Thyroid gland (tissue), 4 donors: ENCODE measurements at regions not wholly inside any gene's neighbourhood (a gene's known extent, or its start where the extent isn't known, plus 50 kb on each side); places are given as distances from the start of the nearest gene placed in this dataset.

Source experiments
- DNase-seq, 2 donors: peaks; one replicate each; pipeline ENCODE4 v3.0.0-alpha.2; 2019
- H3K27ac ChIP-seq, 3 donors: fragments of 200-600 bp; sonication (generic); 1 replicate in 2 of 3; 2 replicates in 1 of 3; pipeline ENCODE4 v1.5.1; 2016 to 2019; ENCODE audit warnings: mild to moderate bottlenecking in 1 of 3, moderate library complexity in 1 of 3
- H3K27me3 ChIP-seq: fragments of 200-600 bp; sonication (generic); one replicate; pipeline ENCODE4 v1.5.1; 2019
- H3K36me3 ChIP-seq, 2 donors: fragments of 200-600 bp; sonication (generic); one replicate each; pipeline ENCODE4 v1.5.1; 2016 to 2019
- H3K4me1 ChIP-seq, 2 donors: fragments of 200-600 bp; sonication (generic); one replicate each; pipeline ENCODE4 v1.5.1; 2017 to 2019
- H3K4me3 ChIP-seq, 3 donors: fragments of 200-600 bp; sonication (generic); replicated peaks in 1 of 3; 1 replicate in 2 of 3; 2 replicates in 1 of 3; pipeline ENCODE4 v1.5.1; 2016; ENCODE audit warnings: mild to moderate bottlenecking in 1 of 3
- H3K9me3 ChIP-seq: fragments of 200-600 bp; sonication (generic); one replicate; pipeline ENCODE4 v1.5.1; 2017
- CTCF ChIP-seq, 6 experiments: fragments of 200-600 bp in 3 of 6; fragments of 450-650 bp in 3 of 6; sonication (generic) in 3 of 6; IDR thresholded peaks; one replicate each; pipeline ENCODE4 v1.5.1; 2016 to 2019; ENCODE audit warnings: antibody characterized with exemption in 6 of 6, mild to moderate bottlenecking in 2 of 6, inconsistent platforms in 1 of 6, moderate library complexity in 1 of 6
- POLR2A ChIP-seq, 2 donors: fragments of 450-650 bp; IDR thresholded peaks; one replicate each; pipeline ENCODE4 v1.6.1; 2017; ENCODE audit warnings: antibody characterized with exemption in 2 of 2, mild to moderate bottlenecking in 2 of 2, moderate library complexity in 1 of 2
- WGBS, 2 donors: methylation state at CpG; one replicate each; pipeline ENCODE4 v1.1.5; 2017; 5-methylcytosine and 5-hydroxymethylcytosine counted together
- intact Hi-C: fragments of 100-400 bp; cut with DNase I; formaldehyde crosslinking; loops from one replicate; pipeline ENCODE4 v1.15.1; 2023

- Histone ChIP-seq H3K9me3 (no peaks in the 10 kb centered on the region), H3K4me3 (no peak overlapping the region), H3K36me3 (no peaks in the 10 kb centered on the region), H3K27me3 (no peaks in the 10 kb centered on the region), H3K4me1 (no peaks in the 10 kb centered on the region), H3K27ac (no peak overlapping the region)
- no peak for DNase-seq
- WGBS, 2 donors: 82 to 84% methylated on average over 4 of the region's 4 CpGs
- intact Hi-C loops: no loop called here
- TF ChIP-seq CTCF (IDR thresholded peaks at IDR 0.05) (no peak), POLR2A (IDR thresholded peaks at IDR 0.05) (no peak)
Observed at GRCh38 chr12:125360540-125360939, 295.3 kb downstream of the AACS start.

GRCh38 chr12:125371033-125371432 is 305.8 kb downstream of the AACS start:
- no peak overlapping the region for H3K4me3 ChIP-seq
- no peak for DNase-seq
- no peak for TF ChIP-seq POLR2A (IDR thresholded peaks at IDR 0.05)
- no peak for TF ChIP-seq CTCF (IDR thresholded peaks at IDR 0.05)
- H3K9me3 ChIP-seq: no peaks in the 10 kb centered on the region
- H3K36me3 ChIP-seq: no peaks in the 10 kb centered on the region
- no peak overlapping the region for H3K27ac ChIP-seq
- intact Hi-C loops: no loop called here
- WGBS, 2 donors: 74 to 75% methylated on average over 4 of the region's 4 CpGs
- no peaks in the 10 kb centered on the region for H3K27me3 ChIP-seq
- no peaks in the 10 kb centered on the region for H3K4me1 ChIP-seq

GRCh38 chr12:125372085-125372484 is 306.9 kb downstream of the AACS start:
- H3K9me3 ChIP-seq: no peaks in the 10 kb centered on the region
- intact Hi-C loops: no loop called here
- no peaks in the 10 kb centered on the region for H3K4me1 ChIP-seq
- no peak for DNase-seq
- no peak overlapping the region for H3K4me3 ChIP-seq
- no peaks in the 10 kb centered on the region for H3K36me3 ChIP-seq
- H3K27me3 ChIP-seq: no peaks in the 10 kb centered on the region
- WGBS, 2 donors: 74 to 84% methylated on average over 4 of the region's 4 CpGs
- H3K27ac ChIP-seq: no peak overlapping the region
- TF ChIP-seq POLR2A (IDR thresholded peaks at IDR 0.05): no peak
- TF ChIP-seq CTCF (IDR thresholded peaks at IDR 0.05): no peak

DNA sequence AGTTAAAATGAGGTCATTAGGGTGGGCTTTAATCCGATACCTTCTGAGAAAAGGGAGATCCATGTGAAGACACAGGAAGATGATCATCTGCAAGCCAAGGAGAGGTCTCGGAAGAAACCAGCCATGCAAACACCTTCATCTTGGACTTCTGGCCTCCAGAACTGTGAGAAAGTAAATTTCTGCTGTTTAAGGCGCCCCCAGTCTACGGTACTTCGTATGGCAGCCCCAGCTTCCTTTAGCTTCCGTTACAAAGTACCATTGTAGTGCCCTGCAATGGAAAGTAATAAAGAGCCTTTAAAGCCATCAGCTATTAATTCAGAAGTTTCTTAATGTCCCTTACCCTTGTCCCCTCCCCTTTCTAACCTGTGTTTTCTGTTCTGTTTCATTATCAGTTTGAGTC is 308.1 kb downstream of the AACS start:
- no peak for DNase-seq
- TF ChIP-seq CTCF (IDR thresholded peaks at IDR 0.05): no peak
- no peak for TF ChIP-seq POLR2A (IDR thresholded peaks at IDR 0.05)
- Histone ChIP-seq H3K36me3 (no peaks in the 10 kb centered on the region), H3K27ac (no peak overlapping the region), H3K4me3 (no peak overlapping the region), H3K27me3 (no peaks in the 10 kb centered on the region), H3K9me3 (no peaks in the 10 kb centered on the region), H3K4me1 (no peaks in the 10 kb centered on the region)
- intact Hi-C loops: no loop called here
- WGBS, 2 donors: 84 to 85% methylated on average over 6 of the region's 6 CpGs

- H3K36me3 ChIP-seq: no peaks in the 10 kb centered on the region
- TF ChIP-seq CTCF (IDR thresholded peaks at IDR 0.05) (no peak), POLR2A (IDR thresholded peaks at IDR 0.05) (no peak)
- H3K4me3 ChIP-seq: no peak overlapping the region
Observed at GRCh38 chr12:125376422-125376821, 311.2 kb downstream of the AACS start.

More at GRCh38 chr12:125376422-125376821, 311.2 kb downstream of the AACS start:
- WGBS, 2 donors: 56 to 65% methylated on average over 6 of the region's 6 CpGs
- Histone ChIP-seq H3K9me3 (no peaks in the 10 kb centered on the region), H3K27ac (no peak overlapping the region), H3K4me1 (no peaks in the 10 kb centered on the region), H3K27me3 (no peaks in the 10 kb centered on the region)
- intact Hi-C loops: no loop called here
- no peak for DNase-seq
